ENCODE measurements at regions not wholly inside any gene's neighbourhood (a gene's known extent, or its start where the extent isn't known, plus 50 kb on each side); places are given as distances from the start of the nearest gene placed in this dataset.
A peak's percentile ranks its signal among the peaks of the same experiment; 100 is the strongest.
"Not testable (repeated sequence)": the region's sequence is repeated elsewhere in the genome, so short reads cannot be mapped to it uniquely, and the experiment has no call there.

- H3K9me3 ChIP-seq (ENCODE audit: control insufficient read depth, low read length); DNase-seq; H3K36me3 ChIP-seq (ENCODE audit: control insufficient read depth, insufficient read depth, low read length); H3K27me3 ChIP-seq (replicated peaks; ENCODE audit: control insufficient read depth, insufficient read depth, low read length, poor library complexity, severe bottlenecking); H3K27ac ChIP-seq (ENCODE audit: insufficient read depth, low read length, poor library complexity, severe bottlenecking); H3K4me3 ChIP-seq (ENCODE audit: insufficient read depth, low read depth, low read length, poor library complexity, severe bottlenecking); H3K4me1 ChIP-seq (ENCODE audit: control insufficient read depth, insufficient read depth, low read length, poor library complexity, severe bottlenecking): not testable (repeated sequence)
Measured at GRCh38 chr17:20873688-20874328, 169.0 kb downstream of the USP22 start.

DNA sequence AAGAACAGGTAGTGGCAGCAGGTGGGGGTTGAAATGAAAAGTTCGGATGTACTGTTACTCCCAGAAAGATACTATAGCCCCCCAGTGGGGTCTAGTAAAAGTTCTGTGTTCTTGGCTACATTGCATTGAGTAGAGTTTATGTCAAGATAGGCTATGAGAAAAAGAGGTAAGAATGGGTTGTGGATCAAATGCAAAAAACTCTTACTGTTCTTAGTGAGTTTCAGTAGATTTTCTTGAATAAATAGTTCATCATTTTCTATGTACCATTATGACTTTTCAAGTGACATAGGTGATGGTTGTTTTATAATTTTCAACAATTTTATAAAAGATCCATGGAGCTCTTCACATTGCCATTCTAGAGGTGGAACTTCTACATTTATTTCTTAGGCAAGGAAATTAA is 165.4 kb downstream of the USP22 start:
- not testable (repeated sequence) for H3K4me3 ChIP-seq (ENCODE audit: insufficient read depth, low read depth, low read length, poor library complexity, severe bottlenecking); H3K36me3 ChIP-seq (ENCODE audit: control insufficient read depth, insufficient read depth, low read length); H3K9me3 ChIP-seq (ENCODE audit: control insufficient read depth, low read length); H3K27ac ChIP-seq (ENCODE audit: insufficient read depth, low read length, poor library complexity, severe bottlenecking); H3K4me1 ChIP-seq (ENCODE audit: control insufficient read depth, insufficient read depth, low read length, poor library complexity, severe bottlenecking); H3K27me3 ChIP-seq (replicated peaks; ENCODE audit: control insufficient read depth, insufficient read depth, low read length, poor library complexity, severe bottlenecking); DNase-seq

GRCh38 chr17:20890338-20890737 is 152.5 kb downstream of the USP22 start:
- Histone ChIP-seq H3K36me3 (ENCODE audit: control insufficient read depth, insufficient read depth, low read length) (no peaks in the 10 kb centered on the region), H3K9me3 (ENCODE audit: control insufficient read depth, low read length) (no peaks in the 10 kb centered on the region), H3K27ac (ENCODE audit: insufficient read depth, low read length, poor library complexity, severe bottlenecking) (no peak overlapping the region), H3K27me3 (replicated peaks; ENCODE audit: control insufficient read depth, insufficient read depth, low read length, poor library complexity, severe bottlenecking) (no peaks in the 10 kb centered on the region), H3K4me1 (ENCODE audit: control insufficient read depth, insufficient read depth, low read length, poor library complexity, severe bottlenecking) (no peaks in the 10 kb centered on the region), H3K4me3 (ENCODE audit: insufficient read depth, low read depth, low read length, poor library complexity, severe bottlenecking) (no peak overlapping the region)
- DNase-seq, result no peak

DNA sequence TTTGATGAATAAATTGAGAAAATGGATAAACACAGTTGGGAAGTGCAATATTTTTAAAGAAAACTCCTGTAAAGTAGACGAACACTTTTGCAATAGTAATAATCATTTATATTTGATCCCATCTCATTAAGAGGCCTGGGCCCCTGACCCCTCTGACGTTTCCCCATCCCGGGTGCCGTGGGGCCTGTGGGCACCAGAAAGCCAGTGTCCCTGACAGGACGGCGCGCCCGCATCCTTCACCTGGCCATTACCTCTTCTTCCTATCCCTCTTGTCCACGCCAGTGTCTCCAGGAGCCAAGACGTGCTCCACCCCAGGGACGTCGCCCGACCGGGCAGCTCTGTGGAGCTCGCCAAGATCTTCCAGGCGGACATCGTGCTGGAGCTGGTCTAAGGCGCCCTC is 147.4 kb downstream of the USP22 start:
- H3K9me3 ChIP-seq (ENCODE audit: control insufficient read depth, low read length); H3K27me3 ChIP-seq (replicated peaks; ENCODE audit: control insufficient read depth, insufficient read depth, low read length, poor library complexity, severe bottlenecking); H3K27ac ChIP-seq (ENCODE audit: insufficient read depth, low read length, poor library complexity, severe bottlenecking); H3K36me3 ChIP-seq (ENCODE audit: control insufficient read depth, insufficient read depth, low read length); H3K4me3 ChIP-seq (ENCODE audit: insufficient read depth, low read depth, low read length, poor library complexity, severe bottlenecking); DNase-seq; H3K4me1 ChIP-seq (ENCODE audit: control insufficient read depth, insufficient read depth, low read length, poor library complexity, severe bottlenecking): not testable (repeated sequence)

DNA sequence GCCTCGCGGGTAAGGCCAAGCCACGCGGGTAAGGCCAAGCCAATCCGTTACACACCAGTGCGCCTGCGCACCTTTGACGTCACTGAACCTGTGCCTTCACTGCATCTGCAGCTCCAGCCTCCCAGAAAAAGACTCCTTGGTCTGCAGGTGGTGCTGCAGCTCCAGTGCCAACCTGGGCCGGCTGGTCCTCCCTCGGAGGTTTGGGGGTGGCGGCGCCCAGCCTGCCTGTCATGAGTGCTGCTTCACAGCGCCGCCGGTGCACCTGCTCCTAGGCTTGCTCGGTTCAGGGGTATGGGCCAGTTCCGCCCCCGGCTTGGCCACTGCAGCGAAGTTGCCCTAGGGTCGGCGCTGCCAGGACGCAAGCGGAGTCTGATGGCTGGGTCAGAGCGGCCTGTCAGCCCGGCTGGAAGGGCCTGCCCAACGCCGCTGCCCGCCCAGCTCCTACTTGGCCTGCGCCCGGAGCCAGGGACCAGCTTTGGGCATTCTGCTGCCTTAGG is 146.6 kb downstream of the USP22 start:
- Histone ChIP-seq H3K4me3 (ENCODE audit: insufficient read depth, low read depth, low read length, poor library complexity, severe bottlenecking) (no peak overlapping the region), H3K36me3 (ENCODE audit: control insufficient read depth, insufficient read depth, low read length) (no peaks in the 10 kb centered on the region), H3K4me1 (ENCODE audit: control insufficient read depth, insufficient read depth, low read length, poor library complexity, severe bottlenecking) (no peaks in the 10 kb centered on the region), H3K9me3 (ENCODE audit: control insufficient read depth, low read length) (no peaks in the 10 kb centered on the region), H3K27ac (ENCODE audit: insufficient read depth, low read length, poor library complexity, severe bottlenecking) (no peak overlapping the region), H3K27me3 (replicated peaks; ENCODE audit: control insufficient read depth, insufficient read depth, low read length, poor library complexity, severe bottlenecking) (no peaks in the 10 kb centered on the region)
- DNase-seq, result peak in 2 of 3 donors; percentile 26 to 33

GRCh38 chr17:20898726-20899125 is 144.1 kb downstream of the USP22 start:
- H3K27ac ChIP-seq (ENCODE audit: insufficient read depth, low read length, poor library complexity, severe bottlenecking); H3K4me3 ChIP-seq (ENCODE audit: insufficient read depth, low read depth, low read length, poor library complexity, severe bottlenecking); DNase-seq; H3K4me1 ChIP-seq (ENCODE audit: control insufficient read depth, insufficient read depth, low read length, poor library complexity, severe bottlenecking); H3K36me3 ChIP-seq (ENCODE audit: control insufficient read depth, insufficient read depth, low read length); H3K27me3 ChIP-seq (replicated peaks; ENCODE audit: control insufficient read depth, insufficient read depth, low read length, poor library complexity, severe bottlenecking); H3K9me3 ChIP-seq (ENCODE audit: control insufficient read depth, low read length): not testable (repeated sequence)

- not testable (repeated sequence) for H3K9me3 ChIP-seq (ENCODE audit: control insufficient read depth, low read length); H3K27me3 ChIP-seq (replicated peaks; ENCODE audit: control insufficient read depth, insufficient read depth, low read length, poor library complexity, severe bottlenecking); H3K4me1 ChIP-seq (ENCODE audit: control insufficient read depth, insufficient read depth, low read length, poor library complexity, severe bottlenecking); H3K36me3 ChIP-seq (ENCODE audit: control insufficient read depth, insufficient read depth, low read length); DNase-seq; H3K27ac ChIP-seq (ENCODE audit: insufficient read depth, low read length, poor library complexity, severe bottlenecking); H3K4me3 ChIP-seq (ENCODE audit: insufficient read depth, low read depth, low read length, poor library complexity, severe bottlenecking)
Measured at GRCh38 chr17:20902496-20902895, 140.3 kb downstream of the USP22 start.

GRCh38 chr17:20903549-20903948 is 139.3 kb downstream of the USP22 start:
- not testable (repeated sequence) for DNase-seq; H3K9me3 ChIP-seq (ENCODE audit: control insufficient read depth, low read length); H3K27me3 ChIP-seq (replicated peaks; ENCODE audit: control insufficient read depth, insufficient read depth, low read length, poor library complexity, severe bottlenecking); H3K36me3 ChIP-seq (ENCODE audit: control insufficient read depth, insufficient read depth, low read length); H3K4me3 ChIP-seq (ENCODE audit: insufficient read depth, low read depth, low read length, poor library complexity, severe bottlenecking); H3K27ac ChIP-seq (ENCODE audit: insufficient read depth, low read length, poor library complexity, severe bottlenecking); H3K4me1 ChIP-seq (ENCODE audit: control insufficient read depth, insufficient read depth, low read length, poor library complexity, severe bottlenecking)

DNA sequence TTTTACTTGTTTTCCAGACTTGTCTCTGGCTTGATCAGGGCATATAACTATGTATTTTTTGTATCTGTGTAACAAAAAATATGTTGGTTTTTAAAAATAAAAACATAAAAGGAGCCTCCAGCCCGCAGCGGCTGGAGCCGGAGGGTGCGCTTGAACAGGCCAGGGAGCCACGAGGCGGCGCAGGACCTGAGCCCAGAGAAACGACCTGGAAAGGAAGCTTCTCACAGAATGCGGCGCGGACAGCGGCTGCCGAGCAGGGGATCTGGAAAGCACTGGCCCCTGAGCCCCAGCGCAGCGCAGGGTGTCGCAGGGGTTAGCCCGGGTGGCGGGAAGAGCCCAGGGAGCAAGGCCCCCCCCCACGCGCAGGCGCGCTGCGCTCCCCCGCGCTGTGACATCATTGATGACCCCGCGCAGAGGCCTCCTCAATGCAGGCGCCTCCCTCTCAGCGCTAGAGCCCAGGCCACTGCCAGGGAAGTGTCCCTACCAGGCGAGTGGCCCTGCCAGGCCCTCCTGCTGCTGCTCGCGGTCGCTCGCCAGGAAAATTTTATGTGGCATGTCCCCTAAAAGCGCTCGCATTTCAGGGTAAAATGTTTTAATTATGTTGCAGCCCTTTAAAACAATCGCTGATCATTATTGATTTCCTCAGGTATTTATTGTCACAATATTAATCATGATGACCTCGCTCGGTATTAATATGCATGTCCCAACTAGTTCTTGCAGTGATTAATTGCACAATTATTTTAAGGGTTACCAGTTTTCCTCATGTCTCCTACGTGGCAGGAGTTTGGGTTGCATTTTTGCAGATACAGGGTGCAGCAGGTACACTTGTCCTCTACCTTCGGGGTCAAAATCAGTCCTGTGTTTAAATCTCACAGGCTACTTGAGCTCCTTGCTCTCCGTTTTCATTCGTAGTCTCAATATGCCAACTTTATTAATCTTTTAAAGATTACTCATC is 134.2 kb downstream of the USP22 start:
- peak overlapping the region; percentile 21 for H3K27ac ChIP-seq (ENCODE audit: insufficient read depth, low read length, poor library complexity, severe bottlenecking)
- peaks cover 4% of the 10 kb centered on the region for H3K4me1 ChIP-seq (ENCODE audit: control insufficient read depth, insufficient read depth, low read length, poor library complexity, severe bottlenecking)
- no peaks in the 10 kb centered on the region for H3K9me3 ChIP-seq (ENCODE audit: control insufficient read depth, low read length)
- H3K27me3 ChIP-seq (replicated peaks; ENCODE audit: control insufficient read depth, insufficient read depth, low read length, poor library complexity, severe bottlenecking), result no peaks in the 10 kb centered on the region
- peak; percentile 29 to 59 (median 55) for DNase-seq
- H3K36me3 ChIP-seq (ENCODE audit: control insufficient read depth, insufficient read depth, low read length), result no peaks in the 10 kb centered on the region
- peak overlapping the region; percentile 55 for H3K4me3 ChIP-seq (ENCODE audit: insufficient read depth, low read depth, low read length, poor library complexity, severe bottlenecking)

GRCh38 chr17:20914658-20915057 is 128.2 kb downstream of the USP22 start:
- no peak overlapping the region for H3K4me3 ChIP-seq (ENCODE audit: insufficient read depth, low read depth, low read length, poor library complexity, severe bottlenecking)
- H3K27me3 ChIP-seq (replicated peaks; ENCODE audit: control insufficient read depth, insufficient read depth, low read length, poor library complexity, severe bottlenecking), result no peaks in the 10 kb centered on the region
- DNase-seq, result no peak
- no peaks in the 10 kb centered on the region for H3K4me1 ChIP-seq (ENCODE audit: control insufficient read depth, insufficient read depth, low read length, poor library complexity, severe bottlenecking)
- H3K9me3 ChIP-seq (ENCODE audit: control insufficient read depth, low read length), result no peaks in the 10 kb centered on the region
- H3K27ac ChIP-seq (ENCODE audit: insufficient read depth, low read length, poor library complexity, severe bottlenecking), result no peak overlapping the region
- no peaks in the 10 kb centered on the region for H3K36me3 ChIP-seq (ENCODE audit: control insufficient read depth, insufficient read depth, low read length)
